ENCODE measurements at regions not wholly inside any gene's neighbourhood (a gene's known extent, or its start where the extent isn't known, plus 50 kb on each side); places are given as distances from the start of the nearest gene placed in this dataset.

- TF ChIP-seq CTCF (IDR thresholded peaks at IDR 0.05; ENCODE audit: insufficient read depth, low read depth, low read length) (no peak), EZH2 (IDR thresholded peaks at IDR 0.05; ENCODE audit: insufficient read depth, low read length) (no peak)
Measured at GRCh38 chr11:11047851-11048610, 190.2 kb upstream of the ZBED5 start.
